GM23338 (cell line): ENCODE measurements at regions not wholly inside any gene's neighbourhood (a gene's known extent, or its start where the extent isn't known, plus 50 kb on each side); places are given as distances from the start of the nearest gene placed in this dataset.

Experiments
- ATAC-seq: fragments of 200-7000 bp; cut with Tn5 transposase; 3 replicates; pipeline ENCODE4 v1.9.1; 2020
- DNase-seq: peaks from one replicate; pipeline ENCODE4 v3.0.0-alpha.2; 2015; ENCODE audit warnings: low spot score
- H2AFZ ChIP-seq: fragments of 200-600 bp; sonication (generic); 2 replicates; pipeline ENCODE4 v1.8.0; 2016; ENCODE audit warnings: antibody characterized with exemption, mild to moderate bottlenecking, moderate library complexity
- H3F3A ChIP-seq: fragments of 200-600 bp; sonication (generic); replicated peaks from 2 replicates; pipeline ENCODE4 v1.8.0; 2017; ENCODE audit warnings: antibody characterized with exemption, mixed run types, low read depth
- H3K27ac ChIP-seq: fragments of 200-600 bp; sonication (generic); 2 replicates; pipeline ENCODE4 v1.6.1; 2016; ENCODE audit warnings: low read depth
- H3K27me3 ChIP-seq: fragments of 200-600 bp; sonication (generic); 2 replicates; pipeline ENCODE4 v1.8.0; 2016; ENCODE audit warnings: mild to moderate bottlenecking, mixed run types, moderate library complexity; ENCODE audit not compliant: insufficient read depth
- H3K36me3 ChIP-seq: fragments of 200-600 bp; sonication (generic); 2 replicates; pipeline ENCODE4 v1.8.0; 2016; ENCODE audit warnings: mild to moderate bottlenecking; ENCODE audit not compliant: insufficient read depth
- H3K4me1 ChIP-seq: fragments of 200-600 bp; sonication (generic); 2 replicates; pipeline ENCODE4 v1.8.0; 2016; ENCODE audit warnings: mild to moderate bottlenecking, moderate library complexity; ENCODE audit not compliant: insufficient read depth
- H3K4me2 ChIP-seq: fragments of 200-600 bp; sonication (generic); 2 replicates; pipeline ENCODE4 v1.7.1; 2017; ENCODE audit warnings: mixed run types
- H3K4me3 ChIP-seq: fragments of 200-600 bp; sonication (generic); 2 replicates; pipeline ENCODE4 v1.6.1; 2016; ENCODE audit warnings: mixed run types
- H3K79me2 ChIP-seq: fragments of 200-600 bp; sonication (generic); replicated peaks from 2 replicates; pipeline ENCODE4 v1.8.0; 2017; ENCODE audit warnings: mild to moderate bottlenecking; ENCODE audit not compliant: insufficient read depth
- H3K9me2 ChIP-seq: fragments of 200-600 bp; sonication (generic); 2 replicates; pipeline ENCODE4 v1.8.0; 2017; ENCODE audit not compliant: insufficient read depth
- H4K20me1 ChIP-seq: fragments of 200-600 bp; sonication (generic); replicated peaks from 2 replicates; pipeline ENCODE4 v1.8.0; 2017; ENCODE audit warnings: mild to moderate bottlenecking; ENCODE audit not compliant: insufficient read depth
- H3K27ac Mint-ChIP-seq: 2 replicates; pipeline ENCODE4 v1.8.0; 2020; ENCODE audit warnings: inconsistent platforms, mild to moderate bottlenecking, moderate library complexity, mixed read lengths
- H3K27me3 Mint-ChIP-seq: 3 replicates; pipeline ENCODE4 v1.8.0; 2022; ENCODE audit warnings: low read depth, mild to moderate bottlenecking, moderate library complexity, mixed read lengths, inconsistent platforms; ENCODE audit not compliant: insufficient read depth, poor library complexity
- H3K36me3 Mint-ChIP-seq: 3 replicates; pipeline ENCODE4 v1.8.0; 2021; ENCODE audit warnings: low read depth, mild to moderate bottlenecking, inconsistent platforms, moderate library complexity, mixed read lengths
- H3K4me1 Mint-ChIP-seq: 3 replicates; pipeline ENCODE4 v1.8.0; 2020; ENCODE audit warnings: mild to moderate bottlenecking, inconsistent platforms, mixed read lengths
- H3K4me3 Mint-ChIP-seq: 3 replicates; pipeline ENCODE4 v1.8.0; 2021; ENCODE audit warnings: moderate library complexity, mild to moderate bottlenecking, inconsistent platforms, mixed read lengths
- H3K9me3 Mint-ChIP-seq: 3 replicates; pipeline ENCODE4 v1.8.0; 2020; ENCODE audit warnings: moderate library complexity, mild to moderate bottlenecking, inconsistent platforms, mixed read lengths
- CREB1 ChIP-seq: fragments of 250-450 bp; sonication (Bioruptor Pico); IDR thresholded peaks from 2 replicates; pipeline ENCODE4 v1.5.0; 2020; ENCODE audit warnings: low read depth, mild to moderate bottlenecking, moderate library complexity
- EZH2 ChIP-seq: fragments of 200-600 bp; sonication (generic); IDR thresholded peaks from one replicate; pipeline ENCODE4 v1.8.0; 2017; ENCODE audit warnings: antibody characterized with exemption, mild to moderate bottlenecking, low read depth; ENCODE audit not compliant: unreplicated experiment
- EZH2phosphoT487 ChIP-seq: fragments of 200-600 bp; sonication (generic); IDR thresholded peaks from one replicate; pipeline ENCODE4 v1.8.1; 2018; ENCODE audit warnings: antibody characterized with exemption; ENCODE audit not compliant: unreplicated experiment
- JUNB ChIP-seq: IDR thresholded peaks from one replicate; pipeline ENCODE4 v1.6.1; 2016; ENCODE audit warnings: antibody characterized with exemption; ENCODE audit not compliant: unreplicated experiment
- NANOG ChIP-seq: IDR thresholded peaks from 2 replicates; pipeline ENCODE4 v1.6.1; 2016; ENCODE audit warnings: antibody characterized with exemption, borderline replicate concordance
- POLR2AphosphoS5 ChIP-seq: IDR thresholded peaks from 2 replicates; pipeline ENCODE4 v1.6.1; 2016; ENCODE audit warnings: antibody characterized with exemption, low read depth
- STAT1 ChIP-seq: IDR thresholded peaks from one replicate; pipeline ENCODE4 v1.6.1; 2016; ENCODE audit warnings: antibody characterized with exemption; ENCODE audit not compliant: unreplicated experiment
- ZNF114 ChIP-seq: fragments of 250-450 bp; sonication (Bioruptor Pico); IDR thresholded peaks from 2 replicates; pipeline ENCODE4 v1.5.0; 2020; ENCODE audit warnings: mild to moderate bottlenecking, moderate library complexity
- ZNF331 ChIP-seq: fragments of 250-450 bp; sonication (Bioruptor Pico); IDR thresholded peaks from 2 replicates; pipeline ENCODE4 v1.5.0; 2020; ENCODE audit warnings: low read depth, mild to moderate bottlenecking, moderate library complexity
- TF ChIP-seq, protein P1 (sequence below), 2 experiments: fragments of 200-600 bp in 1 of 2; sonication (generic) in 1 of 2; conservative IDR thresholded peaks; 2 replicates each; pipeline versions ENCODE4 v1.5.1 to v1.6.1; 2016 to 2017; ENCODE audit warnings: antibody characterized with exemption in 2 of 2, low read depth in 2 of 2, mild to moderate bottlenecking in 2 of 2, moderate library complexity in 1 of 2
- TF ChIP-seq, protein P2 (sequence below): IDR thresholded peaks from one replicate; pipeline ENCODE4 v1.6.1; 2018; ENCODE audit warnings: antibody characterized with exemption; ENCODE audit not compliant: unreplicated experiment
- TF ChIP-seq, protein P3 (sequence below): fragments of 250-450 bp; sonication (Bioruptor Pico); IDR thresholded peaks from 2 replicates; pipeline ENCODE4 v1.5.0; 2020; ENCODE audit warnings: mild to moderate bottlenecking, moderate library complexity
- TF ChIP-seq, protein P4 (sequence below): IDR thresholded peaks from 2 replicates; pipeline ENCODE4 v1.6.1; 2016; ENCODE audit warnings: antibody characterized with exemption

DNA sequence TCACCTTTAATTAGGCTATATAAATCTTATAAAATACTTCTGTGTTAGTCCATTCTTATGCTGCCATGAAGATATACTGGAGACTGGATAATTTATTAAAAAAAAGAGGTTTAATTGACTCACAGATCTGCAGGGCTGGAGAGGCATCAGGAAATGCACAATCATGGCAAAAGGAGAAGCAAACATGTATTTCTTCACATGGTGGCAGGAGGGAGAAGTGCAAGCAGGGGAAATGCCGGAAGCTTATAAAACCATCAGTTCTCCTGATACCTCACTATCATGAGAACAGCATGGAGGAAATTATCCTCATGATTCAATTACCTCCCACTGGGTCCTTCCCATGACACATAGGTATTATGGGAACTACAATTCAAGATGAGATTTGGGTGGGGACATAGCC, 504.4 kb downstream of the RIT2 start:
- TF ChIP-seq EZH2phosphoT487 (no peak), NANOG (no peak), ZNF114 (CRISPR knock-in tag) (no peak), ZNF331 (no peak), JUNB (no peak), STAT1 (no peak), CREB1 (CRISPR knock-in tag) (no peak), EZH2 (no peak), POLR2AphosphoS5 (no peak)
- TF ChIP-seq, protein P1, sequence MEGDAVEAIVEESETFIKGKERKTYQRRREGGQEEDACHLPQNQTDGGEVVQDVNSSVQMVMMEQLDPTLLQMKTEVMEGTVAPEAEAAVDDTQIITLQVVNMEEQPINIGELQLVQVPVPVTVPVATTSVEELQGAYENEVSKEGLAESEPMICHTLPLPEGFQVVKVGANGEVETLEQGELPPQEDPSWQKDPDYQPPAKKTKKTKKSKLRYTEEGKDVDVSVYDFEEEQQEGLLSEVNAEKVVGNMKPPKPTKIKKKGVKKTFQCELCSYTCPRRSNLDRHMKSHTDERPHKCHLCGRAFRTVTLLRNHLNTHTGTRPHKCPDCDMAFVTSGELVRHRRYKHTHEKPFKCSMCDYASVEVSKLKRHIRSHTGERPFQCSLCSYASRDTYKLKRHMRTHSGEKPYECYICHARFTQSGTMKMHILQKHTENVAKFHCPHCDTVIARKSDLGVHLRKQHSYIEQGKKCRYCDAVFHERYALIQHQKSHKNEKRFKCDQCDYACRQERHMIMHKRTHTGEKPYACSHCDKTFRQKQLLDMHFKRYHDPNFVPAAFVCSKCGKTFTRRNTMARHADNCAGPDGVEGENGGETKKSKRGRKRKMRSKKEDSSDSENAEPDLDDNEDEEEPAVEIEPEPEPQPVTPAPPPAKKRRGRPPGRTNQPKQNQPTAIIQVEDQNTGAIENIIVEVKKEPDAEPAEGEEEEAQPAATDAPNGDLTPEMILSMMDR (conservative IDR thresholded peaks at IDR 0.05; ENCODE audit: low read depth in 2 of 2), result no peak; a peak in 1 of 4 replicates
- TF ChIP-seq, protein P2, sequence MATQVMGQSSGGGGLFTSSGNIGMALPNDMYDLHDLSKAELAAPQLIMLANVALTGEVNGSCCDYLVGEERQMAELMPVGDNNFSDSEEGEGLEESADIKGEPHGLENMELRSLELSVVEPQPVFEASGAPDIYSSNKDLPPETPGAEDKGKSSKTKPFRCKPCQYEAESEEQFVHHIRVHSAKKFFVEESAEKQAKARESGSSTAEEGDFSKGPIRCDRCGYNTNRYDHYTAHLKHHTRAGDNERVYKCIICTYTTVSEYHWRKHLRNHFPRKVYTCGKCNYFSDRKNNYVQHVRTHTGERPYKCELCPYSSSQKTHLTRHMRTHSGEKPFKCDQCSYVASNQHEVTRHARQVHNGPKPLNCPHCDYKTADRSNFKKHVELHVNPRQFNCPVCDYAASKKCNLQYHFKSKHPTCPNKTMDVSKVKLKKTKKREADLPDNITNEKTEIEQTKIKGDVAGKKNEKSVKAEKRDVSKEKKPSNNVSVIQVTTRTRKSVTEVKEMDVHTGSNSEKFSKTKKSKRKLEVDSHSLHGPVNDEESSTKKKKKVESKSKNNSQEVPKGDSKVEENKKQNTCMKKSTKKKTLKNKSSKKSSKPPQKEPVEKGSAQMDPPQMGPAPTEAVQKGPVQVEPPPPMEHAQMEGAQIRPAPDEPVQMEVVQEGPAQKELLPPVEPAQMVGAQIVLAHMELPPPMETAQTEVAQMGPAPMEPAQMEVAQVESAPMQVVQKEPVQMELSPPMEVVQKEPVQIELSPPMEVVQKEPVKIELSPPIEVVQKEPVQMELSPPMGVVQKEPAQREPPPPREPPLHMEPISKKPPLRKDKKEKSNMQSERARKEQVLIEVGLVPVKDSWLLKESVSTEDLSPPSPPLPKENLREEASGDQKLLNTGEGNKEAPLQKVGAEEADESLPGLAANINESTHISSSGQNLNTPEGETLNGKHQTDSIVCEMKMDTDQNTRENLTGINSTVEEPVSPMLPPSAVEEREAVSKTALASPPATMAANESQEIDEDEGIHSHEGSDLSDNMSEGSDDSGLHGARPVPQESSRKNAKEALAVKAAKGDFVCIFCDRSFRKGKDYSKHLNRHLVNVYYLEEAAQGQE, result no peak
- TF ChIP-seq, protein P3, sequence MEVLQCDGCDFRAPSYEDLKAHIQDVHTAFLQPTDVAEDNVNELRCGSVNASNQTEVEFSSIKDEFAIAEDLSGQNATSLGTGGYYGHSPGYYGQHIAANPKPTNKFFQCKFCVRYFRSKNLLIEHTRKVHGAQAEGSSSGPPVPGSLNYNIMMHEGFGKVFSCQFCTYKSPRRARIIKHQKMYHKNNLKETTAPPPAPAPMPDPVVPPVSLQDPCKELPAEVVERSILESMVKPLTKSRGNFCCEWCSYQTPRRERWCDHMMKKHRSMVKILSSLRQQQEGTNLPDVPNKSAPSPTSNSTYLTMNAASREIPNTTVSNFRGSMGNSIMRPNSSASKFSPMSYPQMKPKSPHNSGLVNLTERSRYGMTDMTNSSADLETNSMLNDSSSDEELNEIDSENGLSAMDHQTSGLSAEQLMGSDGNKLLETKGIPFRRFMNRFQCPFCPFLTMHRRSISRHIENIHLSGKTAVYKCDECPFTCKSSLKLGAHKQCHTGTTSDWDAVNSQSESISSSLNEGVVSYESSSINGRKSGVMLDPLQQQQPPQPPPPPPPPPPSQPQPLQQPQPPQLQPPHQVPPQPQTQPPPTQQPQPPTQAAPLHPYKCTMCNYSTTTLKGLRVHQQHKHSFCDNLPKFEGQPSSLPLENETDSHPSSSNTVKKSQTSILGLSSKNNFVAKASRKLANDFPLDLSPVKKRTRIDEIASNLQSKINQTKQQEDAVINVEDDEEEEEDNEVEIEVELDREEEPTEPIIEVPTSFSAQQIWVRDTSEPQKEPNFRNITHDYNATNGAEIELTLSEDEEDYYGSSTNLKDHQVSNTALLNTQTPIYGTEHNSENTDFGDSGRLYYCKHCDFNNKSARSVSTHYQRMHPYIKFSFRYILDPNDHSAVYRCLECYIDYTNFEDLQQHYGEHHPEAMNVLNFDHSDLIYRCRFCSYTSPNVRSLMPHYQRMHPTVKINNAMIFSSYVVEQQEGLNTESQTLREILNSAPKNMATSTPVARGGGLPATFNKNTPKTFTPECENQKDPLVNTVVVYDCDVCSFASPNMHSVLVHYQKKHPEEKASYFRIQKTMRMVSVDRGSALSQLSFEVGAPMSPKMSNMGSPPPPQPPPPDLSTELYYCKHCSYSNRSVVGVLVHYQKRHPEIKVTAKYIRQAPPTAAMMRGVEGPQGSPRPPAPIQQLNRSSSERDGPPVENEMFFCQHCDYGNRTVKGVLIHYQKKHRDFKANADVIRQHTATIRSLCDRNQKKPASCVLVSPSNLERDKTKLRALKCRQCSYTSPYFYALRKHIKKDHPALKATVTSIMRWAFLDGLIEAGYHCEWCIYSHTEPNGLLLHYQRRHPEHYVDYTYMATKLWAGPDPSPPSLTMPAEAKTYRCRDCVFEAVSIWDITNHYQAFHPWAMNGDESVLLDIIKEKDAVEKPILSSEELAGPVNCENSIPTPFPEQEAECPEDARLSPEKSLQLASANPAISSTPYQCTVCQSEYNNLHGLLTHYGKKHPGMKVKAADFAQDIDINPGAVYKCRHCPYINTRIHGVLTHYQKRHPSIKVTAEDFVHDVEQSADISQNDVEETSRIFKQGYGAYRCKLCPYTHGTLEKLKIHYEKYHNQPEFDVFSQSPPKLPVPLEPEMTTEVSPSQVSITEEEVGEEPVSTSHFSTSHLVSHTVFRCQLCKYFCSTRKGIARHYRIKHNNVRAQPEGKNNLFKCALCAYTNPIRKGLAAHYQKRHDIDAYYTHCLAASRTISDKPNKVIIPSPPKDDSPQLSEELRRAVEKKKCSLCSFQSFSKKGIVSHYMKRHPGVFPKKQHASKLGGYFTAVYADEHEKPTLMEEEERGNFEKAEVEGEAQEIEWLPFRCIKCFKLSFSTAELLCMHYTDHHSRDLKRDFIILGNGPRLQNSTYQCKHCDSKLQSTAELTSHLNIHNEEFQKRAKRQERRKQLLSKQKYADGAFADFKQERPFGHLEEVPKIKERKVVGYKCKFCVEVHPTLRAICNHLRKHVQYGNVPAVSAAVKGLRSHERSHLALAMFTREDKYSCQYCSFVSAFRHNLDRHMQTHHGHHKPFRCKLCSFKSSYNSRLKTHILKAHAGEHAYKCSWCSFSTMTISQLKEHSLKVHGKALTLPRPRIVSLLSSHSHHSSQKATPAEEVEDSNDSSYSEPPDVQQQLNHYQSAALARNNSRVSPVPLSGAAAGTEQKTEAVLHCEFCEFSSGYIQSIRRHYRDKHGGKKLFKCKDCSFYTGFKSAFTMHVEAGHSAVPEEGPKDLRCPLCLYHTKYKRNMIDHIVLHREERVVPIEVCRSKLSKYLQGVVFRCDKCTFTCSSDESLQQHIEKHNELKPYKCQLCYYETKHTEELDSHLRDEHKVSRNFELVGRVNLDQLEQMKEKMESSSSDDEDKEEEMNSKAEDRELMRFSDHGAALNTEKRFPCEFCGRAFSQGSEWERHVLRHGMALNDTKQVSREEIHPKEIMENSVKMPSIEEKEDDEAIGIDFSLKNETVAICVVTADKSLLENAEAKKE (CRISPR knock-in tag), result no peak
- TF ChIP-seq, protein P4, sequence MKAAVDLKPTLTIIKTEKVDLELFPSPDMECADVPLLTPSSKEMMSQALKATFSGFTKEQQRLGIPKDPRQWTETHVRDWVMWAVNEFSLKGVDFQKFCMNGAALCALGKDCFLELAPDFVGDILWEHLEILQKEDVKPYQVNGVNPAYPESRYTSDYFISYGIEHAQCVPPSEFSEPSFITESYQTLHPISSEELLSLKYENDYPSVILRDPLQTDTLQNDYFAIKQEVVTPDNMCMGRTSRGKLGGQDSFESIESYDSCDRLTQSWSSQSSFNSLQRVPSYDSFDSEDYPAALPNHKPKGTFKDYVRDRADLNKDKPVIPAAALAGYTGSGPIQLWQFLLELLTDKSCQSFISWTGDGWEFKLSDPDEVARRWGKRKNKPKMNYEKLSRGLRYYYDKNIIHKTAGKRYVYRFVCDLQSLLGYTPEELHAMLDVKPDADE, result no peak
- H3K27me3 ChIP-seq, result no peaks in the 10 kb centered on the region
- H3K4me2 ChIP-seq, result no peak overlapping the region
- no peaks in the 10 kb centered on the region for H3F3A ChIP-seq
- H4K20me1 ChIP-seq, result no peaks in the 10 kb centered on the region
- Mint-ChIP-seq H3K4me1 (no peaks in the 10 kb centered on the region; the same call in 2 of the 3 replicates), H3K27me3 (no peaks in the 10 kb centered on the region), H3K36me3 (no peaks in the 10 kb centered on the region), H3K4me3 (no peak overlapping the region), H3K9me3 (no peaks in the 10 kb centered on the region), H3K27ac (no peak overlapping the region)
- no peak overlapping the region for H2AFZ ChIP-seq
- no peak overlapping the region for H3K4me3 ChIP-seq
- DNase-seq, result no peak
- H3K4me1 ChIP-seq, result no peaks in the 10 kb centered on the region
- 0 out of 2 replicates have a peak, but pooled peaks cover 3% of the 10 kb centered on the region for H3K9me2 ChIP-seq
- no peaks in the 10 kb centered on the region for H3K79me2 ChIP-seq
- H3K36me3 ChIP-seq, result no peaks in the 10 kb centered on the region
- H3K27ac ChIP-seq, result no peak overlapping the region
- no peak for ATAC-seq
